HEK293 (cell line): ENCODE measurements at regions not wholly inside any gene's neighbourhood (a gene's known extent, or its start where the extent isn't known, plus 50 kb on each side); places are given as distances from the start of the nearest gene placed in this dataset.
A peak's percentile ranks its signal among the peaks of the same experiment; 100 is the strongest.

Source experiments
- HOXC10 ChIP-seq: sonication (generic); formaldehyde crosslinking; IDR thresholded peaks from 2 replicates; pipeline ENCODE4 v1.8.1; 2023; ENCODE audit warnings: mild to moderate bottlenecking, missing genetic modification reagents
- MYNN ChIP-seq: fragments of 450-650 bp; formaldehyde crosslinking; IDR thresholded peaks from 2 replicates; pipeline ENCODE4 v1.5.1; 2016; ENCODE audit warnings: missing biosample characterization, missing genetic modification characterization, borderline replicate concordance
- MZF1 ChIP-seq: fragments of 450-650 bp; formaldehyde crosslinking; IDR thresholded peaks from 2 replicates; pipeline ENCODE4 v1.5.1; 2017; ENCODE audit warnings: missing biosample characterization, missing genetic modification characterization, borderline replicate concordance
- YY1 ChIP-seq: fragments of 450-650 bp; formaldehyde crosslinking; IDR thresholded peaks from 2 replicates; pipeline ENCODE4 v1.5.1; 2018; ENCODE audit warnings: missing biosample characterization, missing genetic modification characterization
- ZBTB21 ChIP-seq: fragments of 450-650 bp; formaldehyde crosslinking; IDR thresholded peaks from 2 replicates; pipeline ENCODE4 v1.5.1; 2017; ENCODE audit warnings: missing biosample characterization, missing genetic modification characterization
- ZNF114 ChIP-seq: fragments of 450-650 bp; formaldehyde crosslinking; IDR thresholded peaks from 2 replicates; pipeline ENCODE4 v1.5.0; 2017; ENCODE audit warnings: missing biosample characterization, missing genetic modification characterization
- ZNF239 ChIP-seq: fragments of 450-650 bp; formaldehyde crosslinking; IDR thresholded peaks from 2 replicates; pipeline ENCODE4 v1.5.1; 2016; ENCODE audit warnings: missing biosample characterization, missing genetic modification characterization
- ZNF660 ChIP-seq: fragments of 450-650 bp; IDR thresholded peaks from 2 replicates; pipeline ENCODE4 v1.5.1; 2018; ENCODE audit warnings: missing biosample characterization, mild to moderate bottlenecking, missing genetic modification characterization
- ZNF830 ChIP-seq: fragments of 450-650 bp; IDR thresholded peaks from 2 replicates; pipeline ENCODE4 v1.5.0; 2018; ENCODE audit warnings: missing biosample characterization, missing genetic modification characterization, low read depth, mild to moderate bottlenecking, moderate library complexity
- ZNF843 ChIP-seq: fragments of 450-650 bp; formaldehyde crosslinking; IDR thresholded peaks from 2 replicates; pipeline ENCODE4 v1.5.1; 2016; ENCODE audit warnings: missing biosample characterization, missing genetic modification characterization
- TF ChIP-seq, protein P1 (sequence below): fragments of 450-650 bp; formaldehyde crosslinking; IDR thresholded peaks from 2 replicates; pipeline ENCODE4 v1.5.1; 2016; ENCODE audit warnings: missing biosample characterization, missing genetic modification characterization
- TF ChIP-seq, protein P2 (sequence below): fragments of 450-650 bp; formaldehyde crosslinking; IDR thresholded peaks from 2 replicates; pipeline ENCODE4 v1.5.1; 2016; ENCODE audit warnings: missing biosample characterization, missing genetic modification characterization
- TF ChIP-seq, protein P3 (sequence below): fragments of 450-650 bp; formaldehyde crosslinking; IDR thresholded peaks from 2 replicates; pipeline ENCODE4 v1.5.1; 2016; ENCODE audit warnings: missing biosample characterization, missing genetic modification characterization
- TF ChIP-seq, protein P4 (sequence below): fragments of 450-650 bp; formaldehyde crosslinking; IDR thresholded peaks from 2 replicates; pipeline ENCODE4 v1.5.1; 2016; ENCODE audit warnings: missing biosample characterization, missing genetic modification characterization, low read depth

DNA sequence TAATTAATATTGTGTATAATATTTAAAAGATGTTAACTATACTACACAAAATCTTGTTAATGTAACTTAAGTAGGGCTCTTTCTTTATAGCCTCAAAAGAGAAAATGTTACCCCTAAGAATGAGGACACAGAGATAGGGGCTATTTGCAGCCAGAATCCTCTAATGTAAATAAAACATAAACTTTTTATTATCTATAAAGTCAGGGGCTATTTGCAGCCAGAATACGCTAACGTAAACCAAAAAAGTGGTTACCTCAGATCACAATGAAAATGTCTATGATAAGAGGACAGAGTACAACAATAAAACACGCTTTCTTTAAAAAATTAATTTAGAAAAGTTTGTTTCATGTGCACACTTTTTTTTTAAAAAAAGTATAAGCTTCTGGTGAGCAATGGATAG lies 229.9 kb upstream of the PITX2 start:
- TF ChIP-seq, protein P1, sequence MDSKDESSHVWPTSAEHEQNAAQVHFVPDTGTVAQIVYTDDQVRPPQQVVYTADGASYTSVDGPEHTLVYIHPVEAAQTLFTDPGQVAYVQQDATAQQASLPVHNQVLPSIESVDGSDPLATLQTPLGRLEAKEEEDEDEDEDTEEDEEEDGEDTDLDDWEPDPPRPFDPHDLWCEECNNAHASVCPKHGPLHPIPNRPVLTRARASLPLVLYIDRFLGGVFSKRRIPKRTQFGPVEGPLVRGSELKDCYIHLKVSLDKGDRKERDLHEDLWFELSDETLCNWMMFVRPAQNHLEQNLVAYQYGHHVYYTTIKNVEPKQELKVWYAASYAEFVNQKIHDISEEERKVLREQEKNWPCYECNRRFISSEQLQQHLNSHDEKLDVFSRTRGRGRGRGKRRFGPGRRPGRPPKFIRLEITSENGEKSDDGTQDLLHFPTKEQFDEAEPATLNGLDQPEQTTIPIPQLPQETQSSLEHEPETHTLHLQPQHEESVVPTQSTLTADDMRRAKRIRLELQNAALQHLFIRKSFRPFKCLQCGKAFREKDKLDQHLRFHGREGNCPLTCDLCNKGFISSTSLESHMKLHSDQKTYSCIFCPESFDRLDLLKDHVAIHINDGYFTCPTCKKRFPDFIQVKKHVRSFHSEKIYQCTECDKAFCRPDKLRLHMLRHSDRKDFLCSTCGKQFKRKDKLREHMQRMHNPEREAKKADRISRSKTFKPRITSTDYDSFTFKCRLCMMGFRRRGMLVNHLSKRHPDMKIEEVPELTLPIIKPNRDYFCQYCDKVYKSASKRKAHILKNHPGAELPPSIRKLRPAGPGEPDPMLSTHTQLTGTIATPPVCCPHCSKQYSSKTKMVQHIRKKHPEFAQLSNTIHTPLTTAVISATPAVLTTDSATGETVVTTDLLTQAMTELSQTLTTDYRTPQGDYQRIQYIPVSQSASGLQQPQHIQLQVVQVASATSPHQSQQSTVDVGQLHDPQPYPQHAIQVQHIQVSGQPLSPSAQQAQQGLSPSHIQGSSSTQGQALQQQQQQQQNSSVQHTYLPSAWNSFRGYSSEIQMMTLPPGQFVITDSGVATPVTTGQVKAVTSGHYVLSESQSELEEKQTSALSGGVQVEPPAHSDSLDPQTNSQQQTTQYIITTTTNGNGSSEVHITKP (tag by site-specific recombination) = no peak
- TF ChIP-seq ZNF660 (tag by site-specific recombination) (no peak), ZBTB21 (tag by site-specific recombination) (no peak), ZNF114 (tag by site-specific recombination) (no peak), ZNF830 (tag by site-specific recombination) (no peak), YY1 (tag by site-specific recombination) (no peak), ZNF239 (tag by site-specific recombination) (no peak), ZNF843 (tag by site-specific recombination) (peak; percentile 51; the same call in 1 of the 2 replicates), HOXC10 (CRISPR knock-in tag) (no peak), MYNN (tag by site-specific recombination) (no peak), MZF1 (tag by site-specific recombination) (no peak)
- TF ChIP-seq, protein P2, sequence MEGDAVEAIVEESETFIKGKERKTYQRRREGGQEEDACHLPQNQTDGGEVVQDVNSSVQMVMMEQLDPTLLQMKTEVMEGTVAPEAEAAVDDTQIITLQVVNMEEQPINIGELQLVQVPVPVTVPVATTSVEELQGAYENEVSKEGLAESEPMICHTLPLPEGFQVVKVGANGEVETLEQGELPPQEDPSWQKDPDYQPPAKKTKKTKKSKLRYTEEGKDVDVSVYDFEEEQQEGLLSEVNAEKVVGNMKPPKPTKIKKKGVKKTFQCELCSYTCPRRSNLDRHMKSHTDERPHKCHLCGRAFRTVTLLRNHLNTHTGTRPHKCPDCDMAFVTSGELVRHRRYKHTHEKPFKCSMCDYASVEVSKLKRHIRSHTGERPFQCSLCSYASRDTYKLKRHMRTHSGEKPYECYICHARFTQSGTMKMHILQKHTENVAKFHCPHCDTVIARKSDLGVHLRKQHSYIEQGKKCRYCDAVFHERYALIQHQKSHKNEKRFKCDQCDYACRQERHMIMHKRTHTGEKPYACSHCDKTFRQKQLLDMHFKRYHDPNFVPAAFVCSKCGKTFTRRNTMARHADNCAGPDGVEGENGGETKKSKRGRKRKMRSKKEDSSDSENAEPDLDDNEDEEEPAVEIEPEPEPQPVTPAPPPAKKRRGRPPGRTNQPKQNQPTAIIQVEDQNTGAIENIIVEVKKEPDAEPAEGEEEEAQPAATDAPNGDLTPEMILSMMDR (tag by site-specific recombination) = no peak
- TF ChIP-seq, protein P3, sequence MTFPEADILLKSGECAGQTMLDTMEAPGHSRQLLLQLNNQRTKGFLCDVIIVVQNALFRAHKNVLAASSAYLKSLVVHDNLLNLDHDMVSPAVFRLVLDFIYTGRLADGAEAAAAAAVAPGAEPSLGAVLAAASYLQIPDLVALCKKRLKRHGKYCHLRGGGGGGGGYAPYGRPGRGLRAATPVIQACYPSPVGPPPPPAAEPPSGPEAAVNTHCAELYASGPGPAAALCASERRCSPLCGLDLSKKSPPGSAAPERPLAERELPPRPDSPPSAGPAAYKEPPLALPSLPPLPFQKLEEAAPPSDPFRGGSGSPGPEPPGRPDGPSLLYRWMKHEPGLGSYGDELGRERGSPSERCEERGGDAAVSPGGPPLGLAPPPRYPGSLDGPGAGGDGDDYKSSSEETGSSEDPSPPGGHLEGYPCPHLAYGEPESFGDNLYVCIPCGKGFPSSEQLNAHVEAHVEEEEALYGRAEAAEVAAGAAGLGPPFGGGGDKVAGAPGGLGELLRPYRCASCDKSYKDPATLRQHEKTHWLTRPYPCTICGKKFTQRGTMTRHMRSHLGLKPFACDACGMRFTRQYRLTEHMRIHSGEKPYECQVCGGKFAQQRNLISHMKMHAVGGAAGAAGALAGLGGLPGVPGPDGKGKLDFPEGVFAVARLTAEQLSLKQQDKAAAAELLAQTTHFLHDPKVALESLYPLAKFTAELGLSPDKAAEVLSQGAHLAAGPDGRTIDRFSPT (tag by site-specific recombination) = no peak
- TF ChIP-seq, protein P4, sequence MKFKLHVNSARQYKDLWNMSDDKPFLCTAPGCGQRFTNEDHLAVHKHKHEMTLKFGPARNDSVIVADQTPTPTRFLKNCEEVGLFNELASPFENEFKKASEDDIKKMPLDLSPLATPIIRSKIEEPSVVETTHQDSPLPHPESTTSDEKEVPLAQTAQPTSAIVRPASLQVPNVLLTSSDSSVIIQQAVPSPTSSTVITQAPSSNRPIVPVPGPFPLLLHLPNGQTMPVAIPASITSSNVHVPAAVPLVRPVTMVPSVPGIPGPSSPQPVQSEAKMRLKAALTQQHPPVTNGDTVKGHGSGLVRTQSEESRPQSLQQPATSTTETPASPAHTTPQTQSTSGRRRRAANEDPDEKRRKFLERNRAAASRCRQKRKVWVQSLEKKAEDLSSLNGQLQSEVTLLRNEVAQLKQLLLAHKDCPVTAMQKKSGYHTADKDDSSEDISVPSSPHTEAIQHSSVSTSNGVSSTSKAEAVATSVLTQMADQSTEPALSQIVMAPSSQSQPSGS = no peak
